GM21423 (cell line): ENCODE measurements at regions not wholly inside any gene's neighbourhood (a gene's known extent, or its start where the extent isn't known, plus 50 kb on each side); places are given as distances from the start of the nearest gene placed in this dataset.
"Not testable (repeated sequence)": the region's sequence is repeated elsewhere in the genome, so short reads cannot be mapped to it uniquely, and the experiment has no call there.

Experiments used
- ATAC-seq: cut with Tn5 transposase; IDR thresholded peaks from one replicate; pipeline ENCODE4 v1.9.1; 2021; ENCODE audit warnings: mild to moderate bottlenecking, moderate library complexity; ENCODE audit not compliant: unreplicated experiment

- ATAC-seq: no peak
Measured at GRCh38 chr1:227417756-227418480, 99.6 kb upstream of the CDC42BPA start.

DNA sequence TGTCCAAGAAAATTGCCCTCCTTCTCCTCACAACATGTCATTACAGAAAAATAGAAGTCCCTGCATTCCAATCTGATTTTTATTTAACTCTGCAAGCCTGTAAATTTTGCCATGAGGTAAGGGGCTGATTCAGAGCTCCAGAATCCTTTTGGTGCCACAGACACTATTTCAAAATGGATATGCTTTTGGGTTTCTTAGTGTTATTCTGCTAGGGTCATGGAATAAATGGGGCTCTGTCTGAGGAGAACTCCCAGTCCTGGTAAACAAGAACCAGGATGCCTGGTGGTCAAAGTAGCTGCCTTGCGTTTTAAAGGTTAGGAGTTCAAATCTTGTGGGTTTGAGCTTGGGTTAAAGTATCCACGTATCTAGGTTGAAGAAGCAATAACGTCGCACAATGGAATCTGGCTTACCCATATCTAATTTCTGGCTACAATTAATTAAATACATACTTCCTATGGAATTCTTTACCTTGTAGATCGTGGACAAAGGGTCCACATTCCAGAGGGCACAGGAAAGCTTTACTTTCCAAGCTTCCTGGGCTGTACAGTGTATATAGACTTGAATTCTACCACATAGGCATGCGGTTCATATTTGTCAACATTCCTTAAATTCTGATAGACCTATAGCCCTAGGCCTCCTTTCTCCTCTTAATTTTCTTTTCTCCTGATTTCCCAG lies 98.0 kb upstream of the CDC42BPA start:
- ATAC-seq: no peak

DNA sequence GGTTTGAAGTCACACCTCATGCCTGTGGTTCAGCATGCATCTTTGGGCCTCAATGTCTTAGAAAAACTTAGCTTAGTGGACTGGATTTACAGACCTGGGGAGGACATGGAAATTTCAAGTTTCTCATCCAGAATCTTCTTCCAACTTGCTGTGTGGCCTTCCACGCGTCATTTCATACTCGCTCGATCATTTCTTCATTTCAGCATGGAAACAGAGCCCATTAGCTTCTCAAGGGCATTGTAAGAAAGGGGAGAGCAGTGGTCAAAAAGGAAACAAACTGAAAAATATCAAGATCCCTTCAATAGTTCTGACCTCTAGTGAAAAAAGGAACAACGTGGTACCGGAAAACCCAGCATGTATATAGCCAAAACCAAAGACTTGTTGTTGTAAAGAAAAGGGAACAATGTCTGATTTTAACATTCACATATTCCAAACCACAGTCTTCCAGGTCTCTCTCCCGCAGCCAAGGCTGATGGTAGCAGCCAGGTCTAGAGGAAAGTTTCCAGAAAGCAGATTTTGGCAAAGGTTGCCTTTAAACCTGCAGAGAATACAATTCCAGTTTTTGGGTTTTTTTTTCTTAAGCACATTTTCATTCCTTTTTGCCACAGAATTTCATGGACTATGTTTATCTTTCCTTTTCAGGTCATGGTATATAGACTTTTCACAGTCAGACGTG lies 97.0 kb upstream of the CDC42BPA start:
- ATAC-seq: no peak

GRCh38 chr1:227411066-227411465 lies 92.8 kb upstream of the CDC42BPA start:
- ATAC-seq: no peak

- ATAC-seq: not testable (repeated sequence)
Measured at GRCh38 chr1:227406332-227406731, 88.0 kb upstream of the CDC42BPA start.

GRCh38 chr1:227403535-227403934 lies 85.2 kb upstream of the CDC42BPA start:
- ATAC-seq: no peak

- no peak for ATAC-seq
Measured at GRCh38 chr1:227401562-227402342, 83.5 kb upstream of the CDC42BPA start.

DNA sequence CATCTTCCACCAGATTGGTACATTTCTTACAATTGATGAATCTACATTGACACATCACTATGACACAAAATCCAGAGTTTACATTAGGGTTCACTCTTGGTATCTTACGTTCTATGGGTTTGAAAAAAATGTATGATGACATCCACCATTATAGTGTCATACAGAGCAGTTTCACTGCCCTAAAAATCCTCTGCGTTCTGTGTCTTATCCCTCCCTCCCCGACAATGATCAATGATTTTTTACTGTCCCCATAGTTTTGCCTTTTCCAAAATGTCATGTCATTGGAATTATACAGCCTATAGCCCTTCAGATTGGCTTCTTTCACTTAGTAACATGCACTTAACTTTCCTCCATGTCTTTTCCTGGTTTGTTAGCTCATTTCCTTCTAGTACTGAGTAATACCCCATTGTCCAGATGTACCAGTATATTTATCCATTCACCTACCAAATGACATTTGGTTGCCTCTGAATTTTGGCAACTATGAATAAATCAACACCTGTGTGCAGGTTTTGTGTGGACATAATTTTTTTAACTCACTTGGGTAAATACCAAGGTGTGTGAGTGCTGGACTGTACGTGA lies 80.9 kb upstream of the CDC42BPA start:
- ATAC-seq: no peak

DNA sequence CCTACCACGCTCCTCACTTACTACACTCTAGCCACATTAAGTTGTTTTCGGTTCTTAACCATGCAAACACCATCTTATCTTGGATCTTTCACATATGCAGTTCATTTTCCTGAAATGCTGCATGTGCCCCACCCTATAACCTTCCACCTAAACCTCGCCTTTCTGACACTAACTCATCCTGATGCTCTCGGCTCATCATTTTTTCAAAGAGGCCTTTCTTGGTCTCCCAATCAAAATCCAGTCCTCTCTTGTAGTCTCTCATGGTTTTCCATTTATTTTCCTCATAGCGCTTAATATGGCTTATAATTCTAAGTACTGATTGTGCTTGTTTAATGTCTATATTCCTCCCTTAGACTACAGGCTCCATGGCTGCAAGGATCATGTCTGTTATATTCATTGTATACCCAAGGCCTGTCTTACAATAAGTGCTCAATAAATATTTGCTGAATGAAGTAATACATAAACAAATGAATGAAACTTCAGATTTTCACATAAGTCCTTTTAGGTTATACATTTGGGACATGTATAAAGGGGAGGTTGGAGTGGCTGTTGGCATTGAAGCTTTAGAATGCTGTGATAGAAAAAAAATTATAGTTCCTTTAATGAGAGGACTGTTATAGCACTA lies 79.2 kb upstream of the CDC42BPA start:
- ATAC-seq: no peak

- no peak for ATAC-seq
Measured at GRCh38 chr1:227396539-227397353, 78.5 kb upstream of the CDC42BPA start.

GRCh38 chr1:227395426-227396028 lies 77.2 kb upstream of the CDC42BPA start:
- no peak for ATAC-seq

GRCh38 chr1:227392984-227393764 lies 74.9 kb upstream of the CDC42BPA start:
- ATAC-seq: no peak

DNA sequence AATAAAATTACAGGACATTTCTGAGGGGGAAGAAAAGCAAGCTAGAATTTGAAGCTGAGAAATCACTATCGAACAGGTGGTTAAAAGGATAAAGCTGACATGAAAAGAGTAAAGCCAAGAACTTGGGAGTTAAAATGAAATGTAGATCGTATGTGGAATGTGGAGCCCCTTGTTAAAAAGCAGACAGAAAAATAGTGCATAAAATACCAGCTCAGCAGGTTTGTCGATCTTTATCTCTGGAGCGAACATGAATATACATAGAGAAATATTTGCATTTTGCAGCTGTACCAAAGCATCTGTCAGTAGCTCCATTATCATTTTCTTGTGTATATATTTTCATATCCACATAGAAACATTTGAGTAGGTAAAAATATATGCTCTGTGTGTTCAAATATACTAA lies 73.6 kb upstream of the CDC42BPA start:
- ATAC-seq: no peak

- ATAC-seq: no peak
Measured at GRCh38 chr1:227391211-227391610, 72.9 kb upstream of the CDC42BPA start.

DNA sequence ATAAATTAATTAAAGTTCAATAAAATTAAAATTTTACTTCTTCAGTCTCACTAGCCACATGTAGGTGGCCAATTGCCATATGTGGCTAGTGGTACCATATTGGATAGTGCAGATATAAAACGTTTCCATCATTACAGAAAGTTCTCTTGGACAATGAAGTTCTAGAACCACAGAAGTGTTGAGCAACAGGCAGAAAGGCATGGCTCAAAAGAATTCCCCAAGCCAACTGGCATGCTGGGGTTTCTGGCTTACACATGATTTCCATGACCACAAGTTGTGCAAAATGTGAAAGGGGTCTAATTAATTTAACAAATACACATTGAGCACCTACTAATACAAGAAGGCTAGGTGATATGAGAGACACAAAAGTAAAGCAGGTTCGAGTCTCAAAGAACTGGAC lies 72.2 kb upstream of the CDC42BPA start:
- no peak for ATAC-seq

DNA sequence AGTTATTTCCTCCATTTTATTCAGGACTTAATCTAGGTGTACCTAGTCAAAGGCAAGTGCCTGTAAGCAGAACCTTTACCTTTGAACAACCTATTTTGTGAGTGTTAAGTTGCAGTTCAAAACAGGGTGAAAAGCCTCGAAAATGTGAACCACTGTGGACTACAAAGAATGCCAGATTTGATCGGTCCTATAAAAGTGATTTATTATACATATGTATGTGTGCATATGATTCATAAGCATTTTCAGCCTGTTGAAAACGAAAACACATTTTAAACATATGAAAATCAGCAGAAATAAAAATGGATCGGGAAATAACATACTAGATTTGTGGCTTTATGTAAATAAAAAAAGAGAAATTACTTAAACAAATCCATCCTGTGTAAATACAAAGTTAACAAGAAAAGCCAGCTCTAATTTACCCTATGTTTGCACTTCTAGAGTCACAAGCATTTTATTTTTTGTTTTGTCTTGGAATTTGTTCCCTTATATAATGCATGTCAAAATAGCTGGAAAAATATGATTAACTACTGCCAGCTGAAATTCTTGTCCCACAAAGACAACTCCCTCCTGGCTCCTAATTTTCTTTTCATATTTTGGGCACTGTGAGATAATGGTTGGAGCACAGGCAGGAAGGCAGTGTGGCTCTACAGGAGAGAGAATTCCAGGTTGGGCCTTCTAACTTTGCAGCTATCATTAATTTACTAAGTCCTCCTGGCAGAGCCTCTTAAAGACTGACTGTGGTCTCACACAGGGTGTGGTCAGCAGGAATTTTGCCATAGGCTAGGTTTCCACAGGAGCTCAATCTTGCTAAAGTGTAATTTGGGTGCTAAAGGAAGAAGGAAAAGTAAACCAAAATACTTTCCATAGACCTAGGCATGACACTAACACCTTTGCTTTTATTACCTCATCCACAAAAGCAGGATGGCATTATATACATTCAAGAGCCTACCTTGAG lies 70.2 kb upstream of the CDC42BPA start:
- ATAC-seq: no peak

GRCh38 chr1:227379555-227379892 lies 61.2 kb upstream of the CDC42BPA start:
- ATAC-seq: no peak
